ENCODE measurements at regions not wholly inside any gene's neighbourhood (a gene's known extent, or its start where the extent isn't known, plus 50 kb on each side); places are given as distances from the start of the nearest gene placed in this dataset.

- DNase-seq: no peak
Observed at GRCh38 chr6:45737331-45738056, 278.2 kb downstream of the CLIC5 start.

GRCh38 chr6:45736134-45736533 is 279.5 kb downstream of the CLIC5 start:
- no peak for DNase-seq

GRCh38 chr6:45732731-45733130 is 282.9 kb downstream of the CLIC5 start:
- no peak for DNase-seq

GRCh38 chr6:45730232-45730631 is 285.4 kb downstream of the CLIC5 start:
- no peak for DNase-seq

GRCh38 chr6:45728674-45729073 is 287.0 kb downstream of the CLIC5 start:
- DNase-seq: no peak

GRCh38 chr6:45727819-45728449 is 287.7 kb downstream of the CLIC5 start:
- no peak for DNase-seq

GRCh38 chr6:45727228-45727627 is 288.4 kb downstream of the CLIC5 start:
- no peak for DNase-seq

- DNase-seq: no peak
Observed at GRCh38 chr6:45726444-45726843, 289.2 kb downstream of the CLIC5 start.

GRCh38 chr6:45724511-45724910 is 291.1 kb downstream of the CLIC5 start:
- no peak for DNase-seq

GRCh38 chr6:45724027-45724426 is 291.6 kb downstream of the CLIC5 start:
- DNase-seq: no peak

GRCh38 chr6:45722876-45723275 is 292.8 kb downstream of the CLIC5 start:
- DNase-seq: no peak

- DNase-seq: no peak
Observed at GRCh38 chr6:45721665-45722064, 294.0 kb downstream of the CLIC5 start.

- no peak for DNase-seq
Observed at GRCh38 chr6:45718871-45719270, 296.8 kb downstream of the CLIC5 start.

- DNase-seq: no peak
Observed at GRCh38 chr6:45718131-45718530, 297.5 kb downstream of the CLIC5 start.

GRCh38 chr6:45717715-45718114 is 297.9 kb downstream of the CLIC5 start:
- no peak for DNase-seq

- no peak for DNase-seq
Observed at GRCh38 chr6:45717027-45717426, 298.6 kb downstream of the CLIC5 start.

GRCh38 chr6:45715508-45715803 is 300.2 kb downstream of the CLIC5 start:
- DNase-seq: no peak

- DNase-seq: peak; percentile 32
Observed at GRCh38 chr6:45714741-45715507, 300.7 kb downstream of the CLIC5 start.

GRCh38 chr6:45714006-45714730 is 301.5 kb downstream of the CLIC5 start:
- DNase-seq: no peak

All from NCI-H774 (cell line).